ENCODE measurements at regions not wholly inside any gene's neighbourhood (a gene's known extent, or its start where the extent isn't known, plus 50 kb on each side); places are given as distances from the start of the nearest gene placed in this dataset.

DNA sequence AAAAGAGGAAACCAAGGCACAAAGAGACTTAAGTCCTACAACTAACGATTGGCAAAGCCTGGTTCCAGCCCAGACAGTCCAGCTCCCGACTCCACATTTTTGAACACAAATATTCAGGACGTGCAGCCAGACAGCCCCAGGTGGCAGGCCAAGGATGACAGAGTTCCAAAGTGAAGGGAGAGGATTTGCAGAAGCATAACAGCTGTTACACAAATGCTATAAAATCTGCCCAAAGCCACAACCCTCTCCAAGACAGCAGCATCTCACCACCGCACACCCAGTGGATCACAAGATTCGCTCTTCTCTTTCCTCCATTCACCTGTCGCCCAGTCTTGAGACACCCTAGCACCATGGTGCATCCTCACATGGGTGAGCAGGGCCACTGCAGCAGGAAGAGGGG, 227.1 kb upstream of the ID2 start:
- intact Hi-C loops (cut with DNase I) = no loop called here
- TF ChIP-seq CTCF (IDR thresholded peaks at IDR 0.05) = no peak
- TF ChIP-seq POLR2A (IDR thresholded peaks at IDR 0.05) = no peak
- Histone ChIP-seq H3K4me3 (no peak overlapping the region), H3K9me3 (no peaks in the 10 kb centered on the region), H3K4me1 (peaks cover 6 to 67% (median 20%) of the 10 kb centered on the region in 3 donors), H3K27me3 (peaks cover 0 to 24% (median 0%) of the 10 kb centered on the region in 4 donors), H3K27ac (peak overlapping the region in 1 of 4 donors; percentile 14), H3K36me3 (no peaks in the 10 kb centered on the region)
- WGBS, 2 donors = 71 to 85% methylated on average over 4 to 6 of the region's 6 CpGs
- DNase-seq = no peak

DNA sequence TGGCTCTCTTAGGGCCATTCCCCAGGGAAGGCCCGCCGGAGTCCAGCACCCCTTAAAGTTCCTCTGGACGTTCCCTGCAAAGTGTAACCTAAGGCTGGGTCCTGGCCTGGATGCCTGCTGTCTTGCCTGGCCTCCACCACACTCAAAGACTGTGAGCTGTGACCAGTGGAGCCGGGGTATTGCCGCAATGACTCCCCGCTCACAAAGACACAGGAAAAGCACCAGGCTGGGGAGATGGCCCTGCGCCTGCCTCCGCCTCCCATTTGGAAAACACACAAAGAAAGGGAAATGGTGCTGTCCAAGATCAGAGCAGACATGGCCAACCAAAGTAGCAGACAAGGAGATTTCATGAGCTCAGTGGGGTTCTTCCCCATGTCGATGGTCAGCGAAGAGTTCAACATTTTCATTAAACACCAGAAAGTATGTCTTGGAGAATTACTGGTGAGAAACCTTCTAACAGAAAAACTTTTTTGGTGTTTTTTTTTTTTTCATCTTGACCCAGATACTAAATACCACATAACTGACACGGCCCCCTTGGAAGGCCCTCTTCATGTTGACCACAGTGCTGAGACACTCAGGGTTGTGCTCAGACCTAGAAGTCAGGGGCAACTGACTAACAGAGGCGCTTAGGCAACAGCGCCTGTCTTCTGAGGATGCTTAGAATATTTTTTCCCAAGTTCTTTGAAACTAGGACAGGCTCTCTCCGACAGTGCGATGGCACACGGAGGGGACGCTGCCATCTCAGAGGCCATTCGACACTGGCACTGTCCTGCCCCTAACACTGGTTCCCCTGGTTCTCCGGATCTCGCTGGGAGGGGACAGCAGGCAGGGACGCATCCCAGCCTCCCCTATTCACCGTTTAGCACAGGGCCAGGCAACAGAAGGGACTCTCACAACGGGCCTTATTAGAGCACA, 226.4 kb upstream of the ID2 start:
- H3K27me3 ChIP-seq = peaks cover 0 to 24% (median 0%) of the 10 kb centered on the region in 4 donors
- WGBS, 2 donors = 72 to 76% methylated on average over 6 to 15 of the region's 23 CpGs
- no peak for DNase-seq
- H3K4me1 ChIP-seq = peaks cover 6 to 67% (median 20%) of the 10 kb centered on the region in 3 donors
- intact Hi-C loops (cut with DNase I) = no loop called here
- peak overlapping the region in 1 of 4 donors; percentile 57 for H3K4me3 ChIP-seq
- no peak for TF ChIP-seq CTCF (IDR thresholded peaks at IDR 0.05)
- no peak for TF ChIP-seq POLR2A (IDR thresholded peaks at IDR 0.05)
- H3K27ac ChIP-seq = peak overlapping the region in 2 of 4 donors; percentile 17 to 42
- H3K9me3 ChIP-seq = no peaks in the 10 kb centered on the region
- no peaks in the 10 kb centered on the region for H3K36me3 ChIP-seq

- H3K4me1 ChIP-seq = peaks cover 6 to 67% (median 20%) of the 10 kb centered on the region in 3 donors
- H3K4me3 ChIP-seq = peak overlapping the region in 2 of 4 donors; percentile 28 to 57
- H3K9me3 ChIP-seq = no peaks in the 10 kb centered on the region
- DNase-seq = no peak
- peaks cover 0 to 24% (median 0%) of the 10 kb centered on the region in 4 donors for H3K27me3 ChIP-seq
- no peak for TF ChIP-seq CTCF (IDR thresholded peaks at IDR 0.05)
- TF ChIP-seq POLR2A (IDR thresholded peaks at IDR 0.05) = no peak
- 74 to 75% methylated on average over 15 to 17 of the region's 41 CpGs for WGBS, 2 donors
- no peaks in the 10 kb centered on the region for H3K36me3 ChIP-seq
- intact Hi-C loops (cut with DNase I) = no loop called here
- peak overlapping the region in 2 of 4 donors; percentile 24 to 42 for H3K27ac ChIP-seq
Observed at GRCh38 chr2:8456151-8457091, 225.4 kb upstream of the ID2 start.

DNA sequence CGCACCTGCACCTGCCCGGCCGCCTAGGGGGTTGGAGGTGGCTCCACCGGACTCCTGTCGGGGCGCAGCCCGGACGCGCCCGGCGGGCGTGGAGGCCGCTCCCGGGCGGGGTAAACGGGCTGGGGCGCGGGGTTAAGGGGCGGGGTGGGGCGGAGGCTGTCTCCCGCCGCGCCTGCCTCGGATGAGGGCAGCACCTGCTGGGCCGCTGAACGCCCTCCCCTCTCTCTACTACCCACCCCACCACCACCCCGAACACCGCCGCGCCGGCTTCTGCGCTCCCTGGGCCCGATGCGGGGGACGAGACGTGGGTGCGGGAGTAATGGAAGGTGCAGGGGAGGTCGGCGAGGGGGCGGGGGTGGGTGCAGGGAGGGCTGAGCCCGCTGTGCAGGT, 224.8 kb upstream of the ID2 start:
- 0 to 15% methylated on average over 4 to 5 of the region's 41 CpGs for WGBS, 2 donors
- no peak for DNase-seq
- Histone ChIP-seq H3K4me1 (peaks cover 6 to 67% (median 20%) of the 10 kb centered on the region in 3 donors), H3K4me3 (peak overlapping the region in 2 of 4 donors; percentile 28 to 57), H3K27me3 (peaks cover 0 to 24% (median 0%) of the 10 kb centered on the region in 4 donors), H3K9me3 (no peaks in the 10 kb centered on the region), H3K36me3 (no peaks in the 10 kb centered on the region), H3K27ac (peak overlapping the region in 2 of 4 donors; percentile 24 to 42)
- intact Hi-C loops (cut with DNase I) = no loop called here
- TF ChIP-seq POLR2A (IDR thresholded peaks at IDR 0.05) (no peak), CTCF (IDR thresholded peaks at IDR 0.05) (no peak)
